CD14-positive monocyte (primary cell): ENCODE measurements at regions not wholly inside any gene's neighbourhood (a gene's known extent, or its start where the extent isn't known, plus 50 kb on each side); places are given as distances from the start of the nearest gene placed in this dataset.

Source experiments
- DNase-seq, 3 donors: peaks; one replicate each; pipeline ENCODE4 v3.0.0-alpha.2; 2011 to 2022
- H2AFZ ChIP-seq: 2 replicates; pipeline ENCODE4 v1.6.0; 2012; ENCODE audit warnings: mild to moderate bottlenecking, low read depth, low read length, inconsistent platforms; ENCODE audit not compliant: insufficient read depth, poor library complexity, severe bottlenecking
- H3K27ac ChIP-seq, 2 donors: 1 replicate in 1 of 2; 2 replicates in 1 of 2; pipeline ENCODE4 v1.5.1; 2012 to 2013; ENCODE audit warnings: low read length in 2 of 2, control low read depth in 1 of 2, inconsistent platforms in 1 of 2, low read depth in 1 of 2, mild to moderate bottlenecking in 1 of 2
- H3K27me3 ChIP-seq, 2 donors: one replicate each; pipeline versions ENCODE4 v1.6.0 to v1.6.1; 2011 to 2013; ENCODE audit warnings: low read length in 2 of 2; ENCODE audit not compliant: control insufficient read depth in 2 of 2, insufficient read depth in 2 of 2
- H3K36me3 ChIP-seq, 2 donors: replicated peaks in 1 of 2; 1 replicate in 1 of 2; 2 replicates in 1 of 2; pipeline versions ENCODE4 v1.5.1 to v1.6.1; 2012 to 2013; ENCODE audit warnings: low read length in 2 of 2, control low read depth in 1 of 2, inconsistent platforms in 1 of 2, mild to moderate bottlenecking in 1 of 2; ENCODE audit not compliant: insufficient read depth in 2 of 2, control insufficient read depth in 1 of 2
- H3K4me1 ChIP-seq, 2 donors: 1 replicate in 1 of 2; 2 replicates in 1 of 2; pipeline versions ENCODE4 v1.5.1 to v1.6.1; 2012 to 2013; ENCODE audit warnings: low read length in 2 of 2, control low read depth in 1 of 2, inconsistent platforms in 1 of 2, mild to moderate bottlenecking in 1 of 2, moderate library complexity in 1 of 2; ENCODE audit not compliant: insufficient read depth in 2 of 2, control insufficient read depth in 1 of 2
- H3K4me2 ChIP-seq: replicated peaks from 2 replicates; pipeline ENCODE3; 2012; ENCODE audit warnings: low read length, moderate library complexity, mild to moderate bottlenecking; ENCODE audit not compliant: poor library complexity, severe bottlenecking; ENCODE audit errors: extremely low read depth
- H3K4me3 ChIP-seq, 3 experiments: fragments of 200-600 bp in 1 of 3; sonication (generic) in 1 of 3; replicated peaks in 1 of 3; 1 replicate in 2 of 3; 2 replicates in 1 of 3; pipeline ENCODE4 v1.5.1; 2011 to 2013; ENCODE audit warnings: low read length in 3 of 3, mild to moderate bottlenecking in 3 of 3, control low read depth in 2 of 3, low read depth in 2 of 3, inconsistent platforms in 1 of 3, moderate library complexity in 1 of 3
- H3K79me2 ChIP-seq: 2 replicates; pipeline ENCODE4 v1.6.0; 2012; ENCODE audit warnings: mild to moderate bottlenecking, control low read depth, inconsistent platforms, low read length, moderate library complexity; ENCODE audit not compliant: insufficient read depth
- H3K9ac ChIP-seq: 2 replicates; pipeline ENCODE4 v1.6.0; 2017; ENCODE audit warnings: low read length, mild to moderate bottlenecking; ENCODE audit not compliant: insufficient read depth, poor library complexity, severe bottlenecking
- H3K9me3 ChIP-seq, 2 donors: replicated peaks in 1 of 2; 1 replicate in 1 of 2; 2 replicates in 1 of 2; pipeline versions ENCODE4 v1.5.1 to v1.6.1; 2012 to 2013; ENCODE audit warnings: low read length in 2 of 2, control low read depth in 1 of 2; ENCODE audit not compliant: control insufficient read depth in 1 of 2, insufficient read depth in 1 of 2
- H4K20me1 ChIP-seq: 2 replicates; pipeline ENCODE4 v1.6.0; 2012; ENCODE audit warnings: mild to moderate bottlenecking, low read length, control low read depth, moderate library complexity; ENCODE audit not compliant: insufficient read depth
- H3K27ac Mint-ChIP-seq, 7 donors: one replicate each; pipeline ENCODE4 v1.8.0; 2020; ENCODE audit warnings: mild to moderate bottlenecking in 7 of 7, mixed read lengths in 7 of 7, moderate library complexity in 6 of 7, inconsistent platforms in 2 of 7
- H3K27me3 Mint-ChIP-seq, 3 donors: one replicate each; pipeline ENCODE4 v1.8.0; 2021 to 2022; ENCODE audit warnings: low read depth in 3 of 3, mild to moderate bottlenecking in 3 of 3, mixed read lengths in 3 of 3, moderate library complexity in 3 of 3, inconsistent platforms in 1 of 3
- H3K36me3 Mint-ChIP-seq, 2 donors: one replicate each; pipeline ENCODE4 v1.8.0; 2020; ENCODE audit warnings: mixed read lengths in 2 of 2, inconsistent platforms in 1 of 2, mild to moderate bottlenecking in 1 of 2
- H3K4me1 Mint-ChIP-seq: one replicate; pipeline ENCODE4 v1.8.0; 2020; ENCODE audit warnings: mild to moderate bottlenecking, mixed read lengths
- H3K4me3 Mint-ChIP-seq, 2 donors: one replicate each; pipeline ENCODE4 v1.8.0; 2020; ENCODE audit warnings: mild to moderate bottlenecking in 2 of 2, mixed read lengths in 2 of 2, moderate library complexity in 1 of 2
- H3K9me3 Mint-ChIP-seq, 7 donors: one replicate each; pipeline ENCODE4 v1.8.0; 2020 to 2022; ENCODE audit warnings: mixed read lengths in 7 of 7, mild to moderate bottlenecking in 6 of 7, moderate library complexity in 6 of 7, inconsistent platforms in 2 of 7
- WGBS: methylation state at CpG from one replicate; pipeline ENCODE4 v1.1.5; 2013; ENCODE audit warnings: missing lambda C conversion rate; ENCODE audit not compliant: insufficient coverage; 5-methylcytosine and 5-hydroxymethylcytosine counted together
- intact Hi-C, 2 donors: fragments of 100-400 bp; cut with micrococcal nuclease; formaldehyde crosslinking; loops; one replicate each; pipeline versions ENCODE4 v1.15.0 to v1.15.1; 2023
- TF ChIP-seq, protein P1 (sequence below): fragments of 200-600 bp; IDR thresholded peaks from one replicate; pipeline ENCODE4 v1.8.0; 2022; ENCODE audit warnings: antibody characterized with exemption, mild to moderate bottlenecking

DNA sequence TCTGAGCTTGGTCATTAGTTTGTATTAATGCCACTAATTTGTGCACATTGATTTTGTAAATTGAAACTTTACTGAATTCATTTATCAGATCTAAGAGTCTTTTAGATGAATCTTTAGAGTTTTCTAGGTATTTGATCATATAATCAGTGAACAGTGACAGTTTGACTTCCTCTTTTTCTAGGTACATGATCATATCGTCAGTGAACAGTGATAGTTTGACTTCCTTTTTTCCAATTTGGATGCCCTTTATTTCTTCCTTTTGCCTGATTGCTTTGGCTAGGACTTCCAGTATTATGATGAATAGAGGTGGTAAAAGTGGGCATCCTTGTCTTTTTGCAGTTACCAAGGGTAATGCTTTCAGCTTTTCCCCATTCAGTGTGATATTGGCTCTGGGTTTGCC lies 421.4 kb upstream of the CPXCR1 start:
- Mint-ChIP-seq H3K36me3 (no peaks in the 10 kb centered on the region), H3K9me3 (peaks cover 0 to 2% (median 0%) of the 10 kb centered on the region in 7 donors), H3K27me3 (no peaks in the 10 kb centered on the region), H3K27ac (no peak overlapping the region), H3K4me3 (no peak overlapping the region), H3K4me1 (no peaks in the 10 kb centered on the region)
- H3K4me2 ChIP-seq: no peak overlapping the region
- H3K27ac ChIP-seq: no peak overlapping the region
- no CpG with 5 or more reads among the region's 1 CpG for WGBS
- TF ChIP-seq, protein P1, sequence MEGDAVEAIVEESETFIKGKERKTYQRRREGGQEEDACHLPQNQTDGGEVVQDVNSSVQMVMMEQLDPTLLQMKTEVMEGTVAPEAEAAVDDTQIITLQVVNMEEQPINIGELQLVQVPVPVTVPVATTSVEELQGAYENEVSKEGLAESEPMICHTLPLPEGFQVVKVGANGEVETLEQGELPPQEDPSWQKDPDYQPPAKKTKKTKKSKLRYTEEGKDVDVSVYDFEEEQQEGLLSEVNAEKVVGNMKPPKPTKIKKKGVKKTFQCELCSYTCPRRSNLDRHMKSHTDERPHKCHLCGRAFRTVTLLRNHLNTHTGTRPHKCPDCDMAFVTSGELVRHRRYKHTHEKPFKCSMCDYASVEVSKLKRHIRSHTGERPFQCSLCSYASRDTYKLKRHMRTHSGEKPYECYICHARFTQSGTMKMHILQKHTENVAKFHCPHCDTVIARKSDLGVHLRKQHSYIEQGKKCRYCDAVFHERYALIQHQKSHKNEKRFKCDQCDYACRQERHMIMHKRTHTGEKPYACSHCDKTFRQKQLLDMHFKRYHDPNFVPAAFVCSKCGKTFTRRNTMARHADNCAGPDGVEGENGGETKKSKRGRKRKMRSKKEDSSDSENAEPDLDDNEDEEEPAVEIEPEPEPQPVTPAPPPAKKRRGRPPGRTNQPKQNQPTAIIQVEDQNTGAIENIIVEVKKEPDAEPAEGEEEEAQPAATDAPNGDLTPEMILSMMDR: no peak
- no peak overlapping the region for H3K9ac ChIP-seq
- intact Hi-C loops: no loop called here
- no peaks in the 10 kb centered on the region for H3K36me3 ChIP-seq
- H3K4me1 ChIP-seq: no peaks in the 10 kb centered on the region
- no peaks in the 10 kb centered on the region for H3K79me2 ChIP-seq
- H2AFZ ChIP-seq: no peak overlapping the region
- H3K4me3 ChIP-seq: no peak overlapping the region
- DNase-seq: no peak
- H3K27me3 ChIP-seq: no peaks in the 10 kb centered on the region
- H4K20me1 ChIP-seq: no peaks in the 10 kb centered on the region
- no peaks in the 10 kb centered on the region for H3K9me3 ChIP-seq

DNA sequence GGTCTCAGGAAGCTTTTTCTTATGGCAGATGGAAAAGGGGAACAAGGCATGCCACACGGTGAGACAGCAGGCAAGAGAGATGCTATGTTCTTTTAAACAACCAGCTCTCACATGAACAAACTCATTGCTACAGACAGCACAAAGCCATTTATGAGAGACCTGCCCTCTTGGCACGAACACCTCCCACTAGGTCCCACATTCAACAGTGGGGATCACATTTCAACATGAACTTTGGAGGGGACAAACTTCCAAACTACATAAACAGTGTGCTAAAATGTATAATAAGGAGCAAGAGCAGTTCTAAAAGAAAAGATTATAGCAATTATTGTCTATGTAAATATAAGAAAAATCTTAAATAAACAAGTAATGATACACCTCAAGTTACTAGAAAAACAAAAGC lies 391.8 kb upstream of the CPXCR1 start:
- H3K9me3 Mint-ChIP-seq: peaks cover 0 to 3% (median 0%) of the 10 kb centered on the region in 7 donors
- no peaks in the 10 kb centered on the region for H3K27me3 ChIP-seq
- H3K9ac ChIP-seq: no peak overlapping the region
- peaks cover 0 to 5% of the 10 kb centered on the region in 2 donors for H3K9me3 ChIP-seq
- no peak overlapping the region for H3K27ac Mint-ChIP-seq
- no peak overlapping the region for H3K27ac ChIP-seq
- H3K4me3 ChIP-seq: no peak overlapping the region
- no peak for DNase-seq
- H4K20me1 ChIP-seq: no peaks in the 10 kb centered on the region
- H3K36me3 Mint-ChIP-seq: no peaks in the 10 kb centered on the region
- TF ChIP-seq, protein P1: no peak
- intact Hi-C loops: no loop called here
- H3K4me2 ChIP-seq: no peak overlapping the region
- no peaks in the 10 kb centered on the region for H3K36me3 ChIP-seq
- no peak overlapping the region for H2AFZ ChIP-seq
- peaks cover 0 to 2% (median 0%) of the 10 kb centered on the region in 3 donors for H3K27me3 Mint-ChIP-seq
- no peaks in the 10 kb centered on the region for H3K4me1 ChIP-seq
- H3K4me1 Mint-ChIP-seq: no peaks in the 10 kb centered on the region
- H3K4me3 Mint-ChIP-seq: no peak overlapping the region
- H3K79me2 ChIP-seq: no peaks in the 10 kb centered on the region
- no CpG with 5 or more reads among the region's 2 CpGs for WGBS
